ENCODE measurements at regions not wholly inside any gene's neighbourhood (a gene's known extent, or its start where the extent isn't known, plus 50 kb on each side); places are given as distances from the start of the nearest gene placed in this dataset.

GRCh38 chr7:17086403-17086802 lies 204.6 kb upstream of the AGR3 start:
- TF ChIP-seq CTCF (IDR thresholded peaks at IDR 0.05) (no peak), EP300 (IDR thresholded peaks at IDR 0.05) (no peak)

Measured in tibial nerve (tissue), 4 donors.